ENCODE measurements at regions not wholly inside any gene's neighbourhood (a gene's known extent, or its start where the extent isn't known, plus 50 kb on each side); places are given as distances from the start of the nearest gene placed in this dataset.

DNA sequence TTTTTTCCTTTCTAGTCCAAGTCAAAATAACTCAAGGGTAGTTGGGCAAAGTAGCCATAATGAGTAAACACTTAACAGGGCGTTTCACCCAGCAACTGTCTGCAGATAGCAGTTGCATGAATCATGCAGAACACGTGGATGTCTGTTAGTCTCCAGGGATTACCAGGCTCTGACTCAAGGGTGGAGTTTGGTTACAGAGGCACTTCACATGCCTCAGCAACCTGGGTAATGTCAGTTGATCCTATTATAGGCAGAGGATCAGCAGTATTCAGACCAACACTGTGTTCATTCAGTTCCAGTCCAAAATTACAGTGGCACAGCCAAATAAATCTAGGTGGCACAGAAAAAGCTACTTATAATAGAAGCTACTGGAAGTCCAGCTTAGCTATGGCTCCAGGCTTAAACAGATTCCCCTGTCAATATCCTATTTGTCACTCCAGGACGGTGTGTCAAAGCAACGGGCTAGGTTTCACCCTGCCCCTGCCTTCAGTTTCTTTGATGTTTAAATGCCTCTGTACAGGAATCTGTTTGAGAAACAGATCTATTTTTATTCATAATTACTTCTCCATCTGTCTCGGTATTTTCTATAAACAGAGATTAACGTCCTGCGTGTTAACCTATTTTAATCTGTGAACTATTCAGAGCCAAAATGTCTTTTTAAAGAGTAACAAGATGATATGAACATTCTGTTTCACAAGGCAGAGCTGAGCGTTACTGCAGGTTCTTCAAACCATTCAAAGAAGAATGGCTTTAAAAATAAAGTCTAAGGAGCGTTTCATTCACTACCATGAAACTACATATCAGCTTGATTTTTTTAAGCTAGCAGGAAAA is 162.6 kb upstream of the AKR1E2 start (continued):
- TF ChIP-seq, protein P1, sequence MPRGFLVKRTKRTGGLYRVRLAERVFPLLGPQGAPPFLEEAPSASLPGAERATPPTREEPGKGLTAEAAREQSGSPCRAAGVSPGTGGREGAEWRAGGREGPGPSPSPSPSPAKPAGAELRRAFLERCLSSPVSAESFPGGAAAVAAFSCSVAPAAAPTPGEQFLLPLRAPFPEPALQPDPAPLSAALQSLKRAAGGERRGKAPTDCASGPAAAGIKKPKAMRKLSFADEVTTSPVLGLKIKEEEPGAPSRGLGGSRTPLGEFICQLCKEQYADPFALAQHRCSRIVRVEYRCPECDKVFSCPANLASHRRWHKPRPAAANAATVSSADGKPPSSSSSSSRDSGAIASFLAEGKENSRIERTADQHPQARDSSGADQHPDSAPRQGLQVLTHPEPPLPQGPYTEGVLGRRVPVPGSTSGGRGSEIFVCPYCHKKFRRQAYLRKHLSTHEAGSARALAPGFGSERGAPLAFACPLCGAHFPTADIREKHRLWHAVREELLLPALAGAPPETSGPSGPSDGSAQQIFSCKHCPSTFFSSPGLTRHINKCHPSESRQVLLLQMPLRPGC (tag by site-specific recombination; IDR thresholded peaks at IDR 0.05), result peak; percentile 98
- TF ChIP-seq, protein P2, sequence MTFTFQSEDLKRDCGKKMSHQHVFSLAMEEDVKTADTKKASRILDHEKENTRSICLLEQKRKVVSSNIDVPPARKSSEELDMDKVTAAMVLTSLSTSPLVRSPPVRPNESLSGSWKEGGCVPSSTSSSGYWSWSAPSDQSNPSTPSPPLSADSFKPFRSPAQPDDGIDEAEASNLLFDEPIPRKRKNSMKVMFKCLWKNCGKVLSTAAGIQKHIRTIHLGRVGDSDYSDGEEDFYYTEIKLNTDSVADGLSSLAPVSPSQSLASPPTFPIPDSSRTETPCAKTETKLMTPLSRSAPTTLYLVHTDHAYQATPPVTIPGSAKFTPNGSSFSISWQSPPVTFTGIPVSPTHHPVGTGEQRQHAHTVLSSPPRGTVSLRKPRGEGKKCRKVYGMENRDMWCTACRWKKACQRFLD (tag by site-specific recombination; IDR thresholded peaks at IDR 0.05), result no peak
- TF ChIP-seq BCL11A (tag by site-specific recombination; IDR thresholded peaks at IDR 0.05; ENCODE audit: low read depth), result peak; percentile 79; the same call in 1 of the 2 replicates
- TF ChIP-seq ZNF19 (tag by site-specific recombination; IDR thresholded peaks at IDR 0.05; ENCODE audit: low read depth), result no peak
- peak; percentile 79; the same call in 1 of the 2 replicates for TF ChIP-seq KLF7 (tag by site-specific recombination; IDR thresholded peaks at IDR 0.05; ENCODE audit: borderline replicate concordance)
- TF ChIP-seq TRIM28 (IDR thresholded peaks at IDR 0.05; ENCODE audit: borderline replicate concordance, low read length), result peak; percentile 93
- TF ChIP-seq, protein P3, sequence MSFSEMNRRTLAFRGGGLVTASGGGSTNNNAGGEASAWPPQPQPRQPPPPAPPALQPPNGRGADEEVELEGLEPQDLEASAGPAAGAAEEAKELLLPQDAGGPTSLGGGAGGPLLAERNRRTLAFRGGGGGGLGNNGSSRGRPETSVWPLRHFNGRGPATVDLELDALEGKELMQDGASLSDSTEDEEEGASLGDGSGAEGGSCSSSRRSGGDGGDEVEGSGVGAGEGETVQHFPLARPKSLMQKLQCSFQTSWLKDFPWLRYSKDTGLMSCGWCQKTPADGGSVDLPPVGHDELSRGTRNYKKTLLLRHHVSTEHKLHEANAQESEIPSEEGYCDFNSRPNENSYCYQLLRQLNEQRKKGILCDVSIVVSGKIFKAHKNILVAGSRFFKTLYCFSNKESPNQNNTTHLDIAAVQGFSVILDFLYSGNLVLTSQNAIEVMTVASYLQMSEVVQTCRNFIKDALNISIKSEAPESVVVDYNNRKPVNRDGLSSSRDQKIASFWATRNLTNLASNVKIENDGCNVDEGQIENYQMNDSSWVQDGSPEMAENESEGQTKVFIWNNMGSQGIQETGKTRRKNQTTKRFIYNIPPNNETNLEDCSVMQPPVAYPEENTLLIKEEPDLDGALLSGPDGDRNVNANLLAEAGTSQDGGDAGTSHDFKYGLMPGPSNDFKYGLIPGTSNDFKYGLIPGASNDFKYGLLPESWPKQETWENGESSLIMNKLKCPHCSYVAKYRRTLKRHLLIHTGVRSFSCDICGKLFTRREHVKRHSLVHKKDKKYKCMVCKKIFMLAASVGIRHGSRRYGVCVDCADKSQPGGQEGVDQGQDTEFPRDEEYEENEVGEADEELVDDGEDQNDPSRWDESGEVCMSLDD (tag by site-specific recombination; IDR thresholded peaks at IDR 0.05), result no peak
- TF ChIP-seq ZNF521 (tag by site-specific recombination; IDR thresholded peaks at IDR 0.05), result no peak
- peak; percentile 91; the same call in 1 of the 2 replicates for TF ChIP-seq ZNF394 (tag by site-specific recombination; IDR thresholded peaks at IDR 0.05; ENCODE audit: borderline replicate concordance)
- TF ChIP-seq ZNF121 (tag by site-specific recombination; IDR thresholded peaks at IDR 0.05), result no peak
- TF ChIP-seq, protein P4, sequence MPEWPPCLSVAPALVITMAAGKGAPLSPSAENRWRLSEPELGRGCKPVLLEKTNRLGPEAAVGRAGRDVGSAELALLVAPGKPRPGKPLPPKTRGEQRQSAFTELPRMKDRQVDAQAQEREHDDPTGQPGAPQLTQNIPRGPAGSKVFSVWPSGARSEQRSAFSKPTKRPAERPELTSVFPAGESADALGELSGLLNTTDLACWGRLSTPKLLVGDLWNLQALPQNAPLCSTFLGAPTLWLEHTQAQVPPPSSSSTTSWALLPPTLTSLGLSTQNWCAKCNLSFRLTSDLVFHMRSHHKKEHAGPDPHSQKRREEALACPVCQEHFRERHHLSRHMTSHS (tag by site-specific recombination; IDR thresholded peaks at IDR 0.05), result no peak
- TF ChIP-seq KLF8 (tag by site-specific recombination; IDR thresholded peaks at IDR 0.05), result peak; percentile 94
- TF ChIP-seq, protein P5, sequence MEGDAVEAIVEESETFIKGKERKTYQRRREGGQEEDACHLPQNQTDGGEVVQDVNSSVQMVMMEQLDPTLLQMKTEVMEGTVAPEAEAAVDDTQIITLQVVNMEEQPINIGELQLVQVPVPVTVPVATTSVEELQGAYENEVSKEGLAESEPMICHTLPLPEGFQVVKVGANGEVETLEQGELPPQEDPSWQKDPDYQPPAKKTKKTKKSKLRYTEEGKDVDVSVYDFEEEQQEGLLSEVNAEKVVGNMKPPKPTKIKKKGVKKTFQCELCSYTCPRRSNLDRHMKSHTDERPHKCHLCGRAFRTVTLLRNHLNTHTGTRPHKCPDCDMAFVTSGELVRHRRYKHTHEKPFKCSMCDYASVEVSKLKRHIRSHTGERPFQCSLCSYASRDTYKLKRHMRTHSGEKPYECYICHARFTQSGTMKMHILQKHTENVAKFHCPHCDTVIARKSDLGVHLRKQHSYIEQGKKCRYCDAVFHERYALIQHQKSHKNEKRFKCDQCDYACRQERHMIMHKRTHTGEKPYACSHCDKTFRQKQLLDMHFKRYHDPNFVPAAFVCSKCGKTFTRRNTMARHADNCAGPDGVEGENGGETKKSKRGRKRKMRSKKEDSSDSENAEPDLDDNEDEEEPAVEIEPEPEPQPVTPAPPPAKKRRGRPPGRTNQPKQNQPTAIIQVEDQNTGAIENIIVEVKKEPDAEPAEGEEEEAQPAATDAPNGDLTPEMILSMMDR (tag by site-specific recombination; IDR thresholded peaks at IDR 0.05), result no peak
- no peak for TF ChIP-seq ZNF555 (tag by site-specific recombination; conservative IDR thresholded peaks at IDR 0.05)
- TF ChIP-seq ZNF529 (tag by site-specific recombination; IDR thresholded peaks at IDR 0.05; ENCODE audit: insufficient replicate concordance), result no peak
- TF ChIP-seq ZNF24 (tag by site-specific recombination; IDR thresholded peaks at IDR 0.05), result peak; percentile 96
- no peak for TF ChIP-seq ZNF426 (tag by site-specific recombination; IDR thresholded peaks at IDR 0.05)
- no peak for TF ChIP-seq ZNF138 (tag by site-specific recombination; IDR thresholded peaks at IDR 0.05; ENCODE audit: borderline replicate concordance)
- TF ChIP-seq, protein P6, sequence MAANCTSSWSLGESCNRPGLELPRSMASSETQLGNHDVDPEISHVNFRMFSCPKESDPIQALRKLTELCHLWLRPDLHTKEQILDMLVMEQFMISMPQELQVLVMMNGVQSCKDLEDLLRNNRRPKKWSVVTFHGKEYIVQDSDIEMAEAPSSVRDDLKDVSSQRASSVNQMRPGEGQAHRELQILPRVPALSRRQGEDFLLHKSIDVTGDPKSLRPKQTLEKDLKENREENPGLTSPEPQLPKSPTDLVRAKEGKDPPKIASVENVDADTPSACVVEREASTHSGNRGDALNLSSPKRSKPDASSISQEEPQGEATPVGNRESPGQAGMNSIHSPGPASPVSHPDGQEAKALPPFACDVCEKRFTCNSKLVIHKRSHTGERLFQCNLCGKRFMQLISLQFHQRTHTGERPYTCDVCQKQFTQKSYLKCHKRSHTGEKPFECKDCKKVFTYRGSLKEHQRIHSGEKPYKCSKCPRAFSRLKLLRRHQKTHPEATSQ (tag by site-specific recombination; IDR thresholded peaks at IDR 0.05), result no peak
- TF ChIP-seq ZNF10 (tag by site-specific recombination; IDR thresholded peaks at IDR 0.05), result peak; percentile 94
- TF ChIP-seq, protein P7, sequence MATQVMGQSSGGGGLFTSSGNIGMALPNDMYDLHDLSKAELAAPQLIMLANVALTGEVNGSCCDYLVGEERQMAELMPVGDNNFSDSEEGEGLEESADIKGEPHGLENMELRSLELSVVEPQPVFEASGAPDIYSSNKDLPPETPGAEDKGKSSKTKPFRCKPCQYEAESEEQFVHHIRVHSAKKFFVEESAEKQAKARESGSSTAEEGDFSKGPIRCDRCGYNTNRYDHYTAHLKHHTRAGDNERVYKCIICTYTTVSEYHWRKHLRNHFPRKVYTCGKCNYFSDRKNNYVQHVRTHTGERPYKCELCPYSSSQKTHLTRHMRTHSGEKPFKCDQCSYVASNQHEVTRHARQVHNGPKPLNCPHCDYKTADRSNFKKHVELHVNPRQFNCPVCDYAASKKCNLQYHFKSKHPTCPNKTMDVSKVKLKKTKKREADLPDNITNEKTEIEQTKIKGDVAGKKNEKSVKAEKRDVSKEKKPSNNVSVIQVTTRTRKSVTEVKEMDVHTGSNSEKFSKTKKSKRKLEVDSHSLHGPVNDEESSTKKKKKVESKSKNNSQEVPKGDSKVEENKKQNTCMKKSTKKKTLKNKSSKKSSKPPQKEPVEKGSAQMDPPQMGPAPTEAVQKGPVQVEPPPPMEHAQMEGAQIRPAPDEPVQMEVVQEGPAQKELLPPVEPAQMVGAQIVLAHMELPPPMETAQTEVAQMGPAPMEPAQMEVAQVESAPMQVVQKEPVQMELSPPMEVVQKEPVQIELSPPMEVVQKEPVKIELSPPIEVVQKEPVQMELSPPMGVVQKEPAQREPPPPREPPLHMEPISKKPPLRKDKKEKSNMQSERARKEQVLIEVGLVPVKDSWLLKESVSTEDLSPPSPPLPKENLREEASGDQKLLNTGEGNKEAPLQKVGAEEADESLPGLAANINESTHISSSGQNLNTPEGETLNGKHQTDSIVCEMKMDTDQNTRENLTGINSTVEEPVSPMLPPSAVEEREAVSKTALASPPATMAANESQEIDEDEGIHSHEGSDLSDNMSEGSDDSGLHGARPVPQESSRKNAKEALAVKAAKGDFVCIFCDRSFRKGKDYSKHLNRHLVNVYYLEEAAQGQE (tag by site-specific recombination; IDR thresholded peaks at IDR 0.05), result peak; percentile 18; the same call in 1 of the 2 replicates
- peak; percentile 96 for TF ChIP-seq ZEB2 (tag by site-specific recombination; IDR thresholded peaks at IDR 0.05)
- TF ChIP-seq ZNF433 (tag by site-specific recombination; IDR thresholded peaks at IDR 0.05; ENCODE audit: low read depth), result no peak
- TF ChIP-seq ZNF677 (tag by site-specific recombination; IDR thresholded peaks at IDR 0.05), result no peak
- TF ChIP-seq ZFP69B (tag by site-specific recombination; IDR thresholded peaks at IDR 0.05), result peak; percentile 64; the same call in 1 of the 2 replicates
- TF ChIP-seq SP7 (tag by site-specific recombination; IDR thresholded peaks at IDR 0.05), result peak; percentile 97
